ENCODE measurements at regions not wholly inside any gene's neighbourhood (a gene's known extent, or its start where the extent isn't known, plus 50 kb on each side); places are given as distances from the start of the nearest gene placed in this dataset.

GRCh38 chr6:169885131-169885530, 133.7 kb downstream of the ERMARD start:
- Mint-ChIP-seq H3K9me3 (ENCODE audit: low read depth) (peaks cover 3% of the 10 kb centered on the region), H3K27ac (no peak overlapping the region), H3K4me3 (ENCODE audit: low read depth) (no peak overlapping the region), H3K27me3 (peaks cover 29% of the 10 kb centered on the region), H3K36me3 (ENCODE audit: insufficient read depth) (no peaks in the 10 kb centered on the region), H3K4me1 (ENCODE audit: low read depth) (peaks cover 9% of the 10 kb centered on the region)
- no peak for DNase-seq (ENCODE audit: low spot score, unreplicated experiment)
- TF ChIP-seq CTCF (IDR thresholded peaks at IDR 0.05; ENCODE audit: unreplicated experiment), result no peak

GRCh38 chr6:169884158-169884557, 132.7 kb downstream of the ERMARD start:
- Mint-ChIP-seq H3K4me3 (ENCODE audit: low read depth) (no peak overlapping the region), H3K27ac (no peak overlapping the region), H3K9me3 (ENCODE audit: low read depth) (peaks cover 3% of the 10 kb centered on the region), H3K27me3 (peaks cover 32% of the 10 kb centered on the region), H3K36me3 (ENCODE audit: insufficient read depth) (no peaks in the 10 kb centered on the region), H3K4me1 (ENCODE audit: low read depth) (no peaks in the 10 kb centered on the region)
- no peak for TF ChIP-seq CTCF (IDR thresholded peaks at IDR 0.05; ENCODE audit: unreplicated experiment)
- DNase-seq (ENCODE audit: low spot score, unreplicated experiment), result no peak

- TF ChIP-seq CTCF (IDR thresholded peaks at IDR 0.05; ENCODE audit: unreplicated experiment), result no peak
- Mint-ChIP-seq H3K27ac (no peak overlapping the region), H3K36me3 (ENCODE audit: insufficient read depth) (no peaks in the 10 kb centered on the region), H3K4me1 (ENCODE audit: low read depth) (no peaks in the 10 kb centered on the region), H3K9me3 (ENCODE audit: low read depth) (peaks cover 3% of the 10 kb centered on the region), H3K27me3 (peaks cover 34% of the 10 kb centered on the region), H3K4me3 (ENCODE audit: low read depth) (no peak overlapping the region)
- no peak for DNase-seq (ENCODE audit: low spot score, unreplicated experiment)
Observed at GRCh38 chr6:169883316-169883715, 131.9 kb downstream of the ERMARD start.

GRCh38 chr6:169881976-169882375, 130.6 kb downstream of the ERMARD start:
- H3K27ac Mint-ChIP-seq, result no peak overlapping the region
- H3K9me3 Mint-ChIP-seq (ENCODE audit: low read depth), result peaks cover 3% of the 10 kb centered on the region
- H3K4me3 Mint-ChIP-seq (ENCODE audit: low read depth), result no peak overlapping the region
- no peak for DNase-seq (ENCODE audit: low spot score, unreplicated experiment)
- H3K4me1 Mint-ChIP-seq (ENCODE audit: low read depth), result no peaks in the 10 kb centered on the region
- TF ChIP-seq CTCF (IDR thresholded peaks at IDR 0.05; ENCODE audit: unreplicated experiment), result no peak
- H3K36me3 Mint-ChIP-seq (ENCODE audit: insufficient read depth), result no peaks in the 10 kb centered on the region
- peaks cover 26% of the 10 kb centered on the region for H3K27me3 Mint-ChIP-seq

GRCh38 chr6:169881398-169881797, 130.0 kb downstream of the ERMARD start:
- H3K4me3 Mint-ChIP-seq (ENCODE audit: low read depth), result no peak overlapping the region
- H3K9me3 Mint-ChIP-seq (ENCODE audit: low read depth), result peaks cover 5% of the 10 kb centered on the region
- H3K4me1 Mint-ChIP-seq (ENCODE audit: low read depth), result no peaks in the 10 kb centered on the region
- H3K36me3 Mint-ChIP-seq (ENCODE audit: insufficient read depth), result no peaks in the 10 kb centered on the region
- H3K27me3 Mint-ChIP-seq, result peaks cover 25% of the 10 kb centered on the region
- DNase-seq (ENCODE audit: low spot score, unreplicated experiment), result no peak
- no peak for TF ChIP-seq CTCF (IDR thresholded peaks at IDR 0.05; ENCODE audit: unreplicated experiment)
- H3K27ac Mint-ChIP-seq, result no peak overlapping the region
